IMR-90 (cell line): ENCODE measurements at regions not wholly inside any gene's neighbourhood (a gene's known extent, or its start where the extent isn't known, plus 50 kb on each side); places are given as distances from the start of the nearest gene placed in this dataset.

ENCODE experiments used
- ATAC-seq: fragments of 200-7000 bp; cut with Tn5 transposase; 2 replicates; pipeline ENCODE4 v1.9.1; 2020; ENCODE audit warnings: low read depth, mild to moderate bottlenecking, moderate library complexity
- BruUV-seq: library from RNA; stranded (reverse); fragments of 400-500 nt; replicated peaks from 2 replicates; lab custom pipeline; 2021; lab: Mats Ljungman, UMichigan
- CTCF ChIA-PET: fragments of 300-600 bp; formaldehyde crosslinking; extraction: SDS; loops from one replicate; lab custom pipeline; 2021; ENCODE audit warnings: antibody characterized with exemption; lab: Yijun Ruan, JAX
- POLR2A ChIA-PET: fragments of 300-600 bp; sonication (Branson Sonifier 250); formaldehyde crosslinking; loops from one replicate; lab custom pipeline; 2022; ENCODE audit warnings: antibody characterized with exemption; ENCODE audit not compliant: unreplicated experiment; lab: Charles Lee
- DNase-seq: peaks from one replicate; pipeline ENCODE4 v3.0.0; 2013
- H2AFZ ChIP-seq: replicated peaks from 2 replicates; pipeline ENCODE3; 2013; ENCODE audit warnings: low read length, mild to moderate bottlenecking; ENCODE audit not compliant: poor library complexity
- H2AK5ac ChIP-seq: 2 replicates; pipeline ENCODE4 v1.6.1; 2013; ENCODE audit warnings: low read depth, low read length, inconsistent platforms
- H2AK9ac ChIP-seq: replicated peaks from 2 replicates; pipeline ENCODE3; 2013; ENCODE audit warnings: mild to moderate bottlenecking, low read depth, low read length, moderate library complexity; ENCODE audit not compliant: poor library complexity
- H2BK120ac ChIP-seq: 2 replicates; pipeline ENCODE4 v1.6.1; 2013; ENCODE audit warnings: low read depth, low read length, inconsistent platforms
- H2BK15ac ChIP-seq: 3 replicates; pipeline ENCODE4 v1.6.1; 2013; ENCODE audit warnings: low read depth, low read length, inconsistent platforms
- H2BK20ac ChIP-seq: 2 replicates; pipeline ENCODE4 v1.6.1; 2013; ENCODE audit warnings: low read depth, mild to moderate bottlenecking, inconsistent platforms, low read length, moderate library complexity
- H2BK5ac ChIP-seq: 2 replicates; pipeline ENCODE4 v1.6.1; 2013; ENCODE audit warnings: mild to moderate bottlenecking, low read depth, low read length, inconsistent platforms; ENCODE audit not compliant: poor library complexity, severe bottlenecking
- H3K14ac ChIP-seq: replicated peaks from 2 replicates; pipeline ENCODE4 v1.6.1; 2013; ENCODE audit warnings: low read depth, low read length, inconsistent platforms
- H3K18ac ChIP-seq: 2 replicates; pipeline ENCODE4 v1.6.1; 2013; ENCODE audit warnings: low read depth, low read length, control low read depth
- H3K23ac ChIP-seq: 2 replicates; pipeline ENCODE4 v1.6.1; 2013; ENCODE audit warnings: low read depth, low read length, inconsistent platforms
- H3K27ac ChIP-seq: 2 replicates; pipeline ENCODE4 v1.5.1; 2013; ENCODE audit warnings: mild to moderate bottlenecking, control low read depth, low read length; ENCODE audit not compliant: insufficient read depth
- H3K27me3 ChIP-seq: 2 replicates; pipeline ENCODE4 v1.6.1; 2013; ENCODE audit warnings: low read length; ENCODE audit not compliant: control insufficient read depth, insufficient read depth
- H3K36me3 ChIP-seq: 2 replicates; pipeline ENCODE4 v1.6.1; 2013; ENCODE audit warnings: low read length, mixed read lengths; ENCODE audit not compliant: control insufficient read depth, insufficient read depth
- H3K4ac ChIP-seq: 2 replicates; pipeline ENCODE4 v1.6.1; 2013; ENCODE audit warnings: low read depth, low read length, inconsistent platforms
- H3K4me1 ChIP-seq: 2 replicates; pipeline ENCODE4 v1.6.1; 2013; ENCODE audit warnings: low read length, mixed read lengths; ENCODE audit not compliant: control insufficient read depth, insufficient read depth
- H3K4me2 ChIP-seq: 2 replicates; pipeline ENCODE4 v1.6.1; 2013; ENCODE audit warnings: low read depth, mild to moderate bottlenecking, control low read depth, low read length, moderate library complexity
- H3K4me3 ChIP-seq: 2 replicates; pipeline ENCODE4 v1.5.1; 2013; ENCODE audit warnings: low read depth, mild to moderate bottlenecking, control low read depth, low read length, moderate library complexity; ENCODE audit not compliant: insufficient read depth
- H3K56ac ChIP-seq: 2 replicates; pipeline ENCODE4 v1.6.1; 2013; ENCODE audit warnings: low read length, inconsistent platforms; ENCODE audit not compliant: insufficient read depth; ENCODE audit errors: extremely low read depth
- H3K79me1 ChIP-seq, 2 experiments: 2 replicates each; pipeline ENCODE4 v1.6.1; 2013; ENCODE audit warnings: low read length in 2 of 2, inconsistent platforms in 1 of 2, low read depth in 1 of 2
- H3K9ac ChIP-seq: 2 replicates; pipeline ENCODE4 v1.6.1; 2013; ENCODE audit warnings: low read depth, low read length, control low read depth
- H3K9me1 ChIP-seq: 2 replicates; pipeline ENCODE4 v1.6.1; 2013; ENCODE audit warnings: low read length, inconsistent platforms; ENCODE audit not compliant: insufficient read depth
- H3K9me3 ChIP-seq: 2 replicates; pipeline ENCODE4 v1.6.1; 2013; ENCODE audit warnings: low read length; ENCODE audit not compliant: control insufficient read depth, insufficient read depth
- H4K20me1 ChIP-seq: 2 replicates; pipeline ENCODE4 v1.6.1; 2013; ENCODE audit warnings: low read length, inconsistent platforms; ENCODE audit not compliant: insufficient read depth
- H4K5ac ChIP-seq: 2 replicates; pipeline ENCODE4 v1.6.1; 2013; ENCODE audit warnings: mild to moderate bottlenecking, low read depth, low read length, control low read depth
- H4K8ac ChIP-seq, 2 experiments: 2 replicates each; pipeline ENCODE4 v1.6.1; 2013; ENCODE audit warnings: low read depth in 2 of 2, low read length in 2 of 2, control low read depth in 1 of 2, inconsistent platforms in 1 of 2
- H4K91ac ChIP-seq: 2 replicates; pipeline ENCODE4 v1.6.1; 2013; ENCODE audit warnings: low read depth, low read length, inconsistent platforms; ENCODE audit not compliant: insufficient read depth
- BHLHE40 ChIP-seq: fragments of 150-350 bp; IDR thresholded peaks from 2 replicates; pipeline ENCODE4 v1.6.1; 2016; ENCODE audit warnings: mild to moderate bottlenecking, low read depth, low read length
- CEBPB ChIP-seq: IDR thresholded peaks from 2 replicates; pipeline ENCODE4 v1.6.1; 2012; ENCODE audit warnings: low read depth, low read length, improper control_type of control experiment
- FOS ChIP-seq: fragments of 150-350 bp; IDR thresholded peaks from 2 replicates; pipeline ENCODE4 v1.6.1; 2016; ENCODE audit warnings: low read depth, low read length
- MAFK ChIP-seq: IDR thresholded peaks from 2 replicates; pipeline ENCODE4 v1.6.1; 2012; ENCODE audit warnings: low read depth, low read length, improper control_type of control experiment
- MAZ ChIP-seq: IDR thresholded peaks from 2 replicates; pipeline ENCODE4 v1.6.1; 2012; ENCODE audit warnings: low read depth, mild to moderate bottlenecking, low read length, improper control_type of control experiment, moderate library complexity, borderline replicate concordance
- RAD21 ChIP-seq: IDR thresholded peaks from 2 replicates; pipeline ENCODE4 v1.6.1; 2012; ENCODE audit warnings: low read length, improper control_type of control experiment
- RCOR1 ChIP-seq: IDR thresholded peaks from 2 replicates; pipeline ENCODE4 v1.6.1; 2012; ENCODE audit warnings: mild to moderate bottlenecking, low read length, improper control_type of control experiment; ENCODE audit not compliant: insufficient replicate concordance
- RFX5 ChIP-seq: IDR thresholded peaks from 2 replicates; pipeline ENCODE4 v1.8.0; 2012; ENCODE audit warnings: low read depth, mild to moderate bottlenecking, low read length, moderate library complexity
- SMC3 ChIP-seq: fragments of 150-350 bp; IDR thresholded peaks from 2 replicates; pipeline ENCODE4 v1.6.1; 2016; ENCODE audit warnings: low read depth, mild to moderate bottlenecking, antibody characterized with exemption, low read length, moderate library complexity
- WGBS, 2 experiments: methylation state at CpG; one replicate each; pipeline versions ENCODE4 v1.1.5 to v1.1.7; 2013; ENCODE audit warnings: missing lambda C conversion rate in 2 of 2; ENCODE audit not compliant: insufficient read length in 1 of 2; ENCODE audit errors: extremely low coverage in 2 of 2; 5-methylcytosine and 5-hydroxymethylcytosine counted together
- dilution Hi-C: fragments of 300-500 bp; cut with HindIII; formaldehyde crosslinking; loops from one replicate; pipeline ENCODE4 v1.14.3; 2018; ENCODE audit warnings: low sequenced_read_pairs; ENCODE audit not compliant: unreplicated experiment
- in situ Hi-C: fragments of 300-500 bp; cut with MboI; formaldehyde crosslinking; loops from 3 replicates; pipeline ENCODE4 v1.14.3; 2019; ENCODE audit warnings: low sequenced_read_pairs, inconsistent platforms, mixed read lengths
- intact Hi-C: fragments of 100-400 bp; cut with micrococcal nuclease; formaldehyde crosslinking; loops from 2 replicates; pipeline ENCODE4 v1.10.0; 2022
- TF ChIP-seq, protein P1 (sequence below): fragments of 150-350 bp; IDR thresholded peaks from 2 replicates; pipeline ENCODE4 v1.6.1; 2017; ENCODE audit warnings: mild to moderate bottlenecking, antibody characterized with exemption, low read length, low read depth
- TF ChIP-seq, protein P2 (sequence below): fragments of 150-350 bp; IDR thresholded peaks from 2 replicates; pipeline ENCODE4 v1.6.1; 2016; ENCODE audit warnings: low read depth, mild to moderate bottlenecking, low read length, moderate library complexity, borderline replicate concordance
- TF ChIP-seq, protein P3 (sequence below): conservative IDR thresholded peaks from 2 replicates; pipeline ENCODE4 v1.5.1; 2012; ENCODE audit warnings: mild to moderate bottlenecking, low read depth, low read length, improper control_type of control experiment

DNA sequence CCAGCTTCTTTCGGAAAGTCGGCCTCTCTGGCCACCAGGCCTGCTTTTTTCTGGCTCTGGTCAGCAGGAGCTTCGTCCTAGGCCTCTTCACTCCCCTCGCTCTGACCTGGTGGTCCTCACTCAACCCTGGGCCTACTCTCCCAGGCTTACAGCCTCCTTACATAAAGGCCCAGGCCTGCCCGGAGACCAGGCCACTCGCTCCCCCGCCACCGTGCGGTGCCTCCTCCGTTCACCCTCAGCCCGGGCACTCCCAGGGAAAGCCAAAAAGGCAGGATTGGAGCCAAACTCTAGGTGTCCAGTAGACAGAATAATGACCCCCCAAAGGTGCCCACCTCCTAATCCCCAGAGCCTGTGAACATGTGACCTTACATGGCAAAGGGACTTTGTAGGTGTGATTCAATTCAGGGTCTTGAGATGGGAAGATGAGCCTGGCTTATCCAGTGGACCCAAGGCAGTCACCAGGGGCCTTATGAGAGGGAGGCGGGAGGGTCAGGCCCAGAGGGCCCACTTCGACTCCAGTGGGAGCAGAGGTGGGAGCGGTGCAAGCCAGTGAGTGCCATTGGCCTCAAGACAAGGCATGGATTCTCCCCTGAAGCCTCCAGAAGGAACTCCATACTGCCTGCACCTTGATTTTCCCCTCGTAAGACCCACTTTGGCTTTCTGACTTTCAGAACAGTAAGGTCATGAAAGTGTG lies 118.6 kb upstream of the PTPN1 start:
- no peak overlapping the region for H2BK15ac ChIP-seq
- H4K20me1 ChIP-seq, result no peaks in the 10 kb centered on the region
- no peak overlapping the region for H3K27ac ChIP-seq
- DNase-seq (no peak), ATAC-seq (no peak)
- no peaks in the 10 kb centered on the region for H3K36me3 ChIP-seq
- ChIA-PET CTCF (no interaction called here), POLR2A (no interaction called here)
- H3K79me1 ChIP-seq, result no peaks in the 10 kb centered on the region
- TF ChIP-seq BHLHE40 (no peak), FOS (no peak), RAD21 (no peak), MAZ (no peak), SMC3 (no peak), RFX5 (no peak), MAFK (no peak), RCOR1 (no peak), CEBPB (no peak)
- TF ChIP-seq, protein P1, sequence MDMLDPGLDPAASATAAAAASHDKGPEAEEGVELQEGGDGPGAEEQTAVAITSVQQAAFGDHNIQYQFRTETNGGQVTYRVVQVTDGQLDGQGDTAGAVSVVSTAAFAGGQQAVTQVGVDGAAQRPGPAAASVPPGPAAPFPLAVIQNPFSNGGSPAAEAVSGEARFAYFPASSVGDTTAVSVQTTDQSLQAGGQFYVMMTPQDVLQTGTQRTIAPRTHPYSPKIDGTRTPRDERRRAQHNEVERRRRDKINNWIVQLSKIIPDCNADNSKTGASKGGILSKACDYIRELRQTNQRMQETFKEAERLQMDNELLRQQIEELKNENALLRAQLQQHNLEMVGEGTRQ, result no peak
- TF ChIP-seq, protein P2, sequence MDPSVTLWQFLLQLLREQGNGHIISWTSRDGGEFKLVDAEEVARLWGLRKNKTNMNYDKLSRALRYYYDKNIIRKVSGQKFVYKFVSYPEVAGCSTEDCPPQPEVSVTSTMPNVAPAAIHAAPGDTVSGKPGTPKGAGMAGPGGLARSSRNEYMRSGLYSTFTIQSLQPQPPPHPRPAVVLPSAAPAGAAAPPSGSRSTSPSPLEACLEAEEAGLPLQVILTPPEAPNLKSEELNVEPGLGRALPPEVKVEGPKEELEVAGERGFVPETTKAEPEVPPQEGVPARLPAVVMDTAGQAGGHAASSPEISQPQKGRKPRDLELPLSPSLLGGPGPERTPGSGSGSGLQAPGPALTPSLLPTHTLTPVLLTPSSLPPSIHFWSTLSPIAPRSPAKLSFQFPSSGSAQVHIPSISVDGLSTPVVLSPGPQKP, result no peak
- TF ChIP-seq, protein P3, sequence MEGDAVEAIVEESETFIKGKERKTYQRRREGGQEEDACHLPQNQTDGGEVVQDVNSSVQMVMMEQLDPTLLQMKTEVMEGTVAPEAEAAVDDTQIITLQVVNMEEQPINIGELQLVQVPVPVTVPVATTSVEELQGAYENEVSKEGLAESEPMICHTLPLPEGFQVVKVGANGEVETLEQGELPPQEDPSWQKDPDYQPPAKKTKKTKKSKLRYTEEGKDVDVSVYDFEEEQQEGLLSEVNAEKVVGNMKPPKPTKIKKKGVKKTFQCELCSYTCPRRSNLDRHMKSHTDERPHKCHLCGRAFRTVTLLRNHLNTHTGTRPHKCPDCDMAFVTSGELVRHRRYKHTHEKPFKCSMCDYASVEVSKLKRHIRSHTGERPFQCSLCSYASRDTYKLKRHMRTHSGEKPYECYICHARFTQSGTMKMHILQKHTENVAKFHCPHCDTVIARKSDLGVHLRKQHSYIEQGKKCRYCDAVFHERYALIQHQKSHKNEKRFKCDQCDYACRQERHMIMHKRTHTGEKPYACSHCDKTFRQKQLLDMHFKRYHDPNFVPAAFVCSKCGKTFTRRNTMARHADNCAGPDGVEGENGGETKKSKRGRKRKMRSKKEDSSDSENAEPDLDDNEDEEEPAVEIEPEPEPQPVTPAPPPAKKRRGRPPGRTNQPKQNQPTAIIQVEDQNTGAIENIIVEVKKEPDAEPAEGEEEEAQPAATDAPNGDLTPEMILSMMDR, result no peak
- H3K23ac ChIP-seq, result no peak overlapping the region
- H3K14ac ChIP-seq, result no peak overlapping the region
- WGBS, 2 experiments, result 81% methylated on average over 4 of the region's 15 CpGs; no CpG with 5 or more reads in 1 of the 2 experiments
- H3K4me2 ChIP-seq, result no peak overlapping the region
- no peak overlapping the region for H3K9ac ChIP-seq
- H3K9me3 ChIP-seq, result no peaks in the 10 kb centered on the region
- H2BK20ac ChIP-seq, result no peak overlapping the region
- dilution Hi-C loops (no loop called here), in situ Hi-C loops (no loop called here), intact Hi-C loops (no loop called here)
- H2BK5ac ChIP-seq, result no peak overlapping the region
- no peak overlapping the region for H4K8ac ChIP-seq
- no peak overlapping the region for H2AK5ac ChIP-seq
- no peak overlapping the region for H3K56ac ChIP-seq
- H3K4me1 ChIP-seq, result peaks cover 4% of the 10 kb centered on the region
- H2AFZ ChIP-seq, result no peak overlapping the region
- no peak overlapping the region for H3K4me3 ChIP-seq
- H4K91ac ChIP-seq, result no peak overlapping the region
- no peak overlapping the region for H2AK9ac ChIP-seq
- BruUV-seq, result no TSS peak
- H3K18ac ChIP-seq, result no peak overlapping the region
- no peaks in the 10 kb centered on the region for H3K9me1 ChIP-seq
- no peak overlapping the region for H4K5ac ChIP-seq
- no peak overlapping the region for H3K4ac ChIP-seq
- H3K27me3 ChIP-seq, result no peaks in the 10 kb centered on the region
- H2BK120ac ChIP-seq, result no peak overlapping the region
